SK-N-MC (cell line): ENCODE measurements at regions not wholly inside any gene's neighbourhood (a gene's known extent, or its start where the extent isn't known, plus 50 kb on each side); places are given as distances from the start of the nearest gene placed in this dataset.

Experiments used
- EZH2 ChIP-seq: fragments of 200-600 bp; sonication (generic); IDR thresholded peaks from one replicate; pipeline ENCODE4 v1.6.1; 2017; ENCODE audit warnings: antibody characterized with exemption
- FOXP2 ChIP-seq: optimal IDR thresholded peaks from 2 replicates; pipeline ENCODE3; 2011; ENCODE audit warnings: mild to moderate bottlenecking, moderate library complexity; ENCODE audit not compliant: insufficient read depth; ENCODE audit errors: extremely low read length, control extremely low read depth
- POLR2AphosphoS5 ChIP-seq: IDR thresholded peaks from 2 replicates; pipeline ENCODE4 v1.6.1; 2012; ENCODE audit warnings: mild to moderate bottlenecking, low read depth, low read length, borderline replicate concordance

DNA sequence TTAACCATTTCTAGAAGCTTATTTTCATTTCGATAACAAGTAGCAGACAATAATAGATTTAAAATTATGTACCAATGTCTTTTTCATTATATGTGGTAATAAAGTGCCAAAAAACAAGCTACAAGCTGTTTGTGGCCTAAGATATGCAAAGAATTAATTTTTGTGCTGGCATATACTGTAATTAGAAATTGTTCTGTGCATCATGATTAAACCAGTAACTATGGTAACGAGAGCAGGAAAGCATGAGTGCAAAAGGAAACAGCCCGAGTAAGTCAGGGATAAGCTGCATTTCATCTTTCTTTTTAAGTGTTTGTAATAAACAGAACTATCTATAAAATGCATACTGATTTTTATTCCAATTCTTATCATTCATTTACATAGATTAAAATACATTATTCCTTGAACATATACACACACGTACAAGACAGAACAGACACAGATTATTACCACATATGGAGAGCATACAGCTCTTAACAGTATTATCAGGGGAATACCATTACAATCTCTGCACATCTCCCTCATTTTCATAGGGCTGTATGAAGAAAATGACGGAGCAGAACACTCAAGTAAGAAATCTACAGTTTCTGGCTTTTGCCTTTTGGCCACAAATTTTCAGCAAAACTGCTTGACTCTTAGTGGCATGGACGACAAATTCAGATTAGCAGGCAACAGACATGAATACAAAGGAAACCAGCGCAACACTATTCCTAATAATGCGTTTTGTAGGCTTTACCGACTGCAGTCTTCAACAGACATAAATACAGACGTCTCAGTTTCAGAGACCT lies 121.3 kb upstream of the WDR17 start:
- no peak for TF ChIP-seq EZH2
- no peak for TF ChIP-seq POLR2AphosphoS5
- TF ChIP-seq FOXP2 = no peak
